ENCODE measurements at regions not wholly inside any gene's neighbourhood (a gene's known extent, or its start where the extent isn't known, plus 50 kb on each side); places are given as distances from the start of the nearest gene placed in this dataset.

DNA sequence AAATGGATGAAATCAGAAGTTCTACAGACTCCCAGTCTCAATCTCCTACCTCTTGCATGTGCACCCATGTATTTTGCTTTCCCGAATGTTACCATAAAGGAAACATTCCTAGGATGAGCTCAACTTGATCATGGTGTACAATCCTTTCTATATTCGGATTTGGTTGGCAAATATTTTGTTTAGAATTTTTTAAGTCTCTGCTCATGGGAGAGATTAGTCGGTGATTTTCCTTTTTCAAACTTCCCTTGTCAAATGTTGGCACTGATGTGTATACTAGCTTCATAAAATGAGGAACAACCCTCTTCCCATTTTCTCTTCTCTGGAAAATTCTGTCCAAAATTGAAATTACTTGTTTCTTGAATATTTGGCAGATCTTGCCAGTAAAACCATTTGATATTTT lies 317.6 kb upstream of the RASGRP1 start:
- no peak for DNase-seq (ENCODE audit: low spot score)

DNA sequence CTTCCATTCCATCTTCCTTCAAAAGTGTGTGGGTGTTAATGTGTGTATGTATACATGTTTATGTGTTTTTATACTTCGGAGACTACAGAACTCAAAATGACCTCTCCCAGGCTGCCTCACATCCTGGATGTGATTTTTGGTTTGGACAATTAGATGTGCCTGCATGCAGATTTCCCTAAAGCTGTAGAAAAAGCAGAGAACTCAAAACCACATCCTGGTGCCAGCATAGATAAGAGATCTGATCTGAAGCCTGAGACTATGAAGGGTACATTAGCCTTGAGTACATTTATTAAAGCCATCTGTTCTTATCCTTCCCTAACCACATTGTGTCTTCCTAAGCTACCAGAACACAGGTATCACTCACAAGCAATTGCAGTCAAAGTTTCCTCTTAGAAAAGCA lies 319.4 kb upstream of the RASGRP1 start:
- DNase-seq (ENCODE audit: low spot score) = no peak

DNA sequence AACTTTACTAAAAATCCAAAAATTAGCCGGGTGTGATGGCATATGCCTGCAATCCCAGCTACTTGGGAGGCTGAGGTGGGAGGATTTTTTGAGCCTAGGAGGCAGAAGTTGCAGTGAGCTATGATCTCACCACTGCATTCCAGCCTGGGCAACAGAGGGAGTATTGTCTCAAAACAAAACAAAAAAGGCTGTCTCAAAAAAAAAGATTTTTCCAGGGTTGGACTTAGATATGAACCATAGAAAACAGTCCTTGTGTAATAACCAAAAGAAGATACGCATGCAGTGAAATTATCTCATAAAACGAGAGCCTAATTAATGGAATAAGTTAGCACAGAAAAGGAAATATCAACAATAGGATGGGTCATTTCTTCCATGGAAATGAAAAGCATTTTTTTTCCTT lies 320.4 kb upstream of the RASGRP1 start:
- no peak for DNase-seq (ENCODE audit: low spot score)

DNA sequence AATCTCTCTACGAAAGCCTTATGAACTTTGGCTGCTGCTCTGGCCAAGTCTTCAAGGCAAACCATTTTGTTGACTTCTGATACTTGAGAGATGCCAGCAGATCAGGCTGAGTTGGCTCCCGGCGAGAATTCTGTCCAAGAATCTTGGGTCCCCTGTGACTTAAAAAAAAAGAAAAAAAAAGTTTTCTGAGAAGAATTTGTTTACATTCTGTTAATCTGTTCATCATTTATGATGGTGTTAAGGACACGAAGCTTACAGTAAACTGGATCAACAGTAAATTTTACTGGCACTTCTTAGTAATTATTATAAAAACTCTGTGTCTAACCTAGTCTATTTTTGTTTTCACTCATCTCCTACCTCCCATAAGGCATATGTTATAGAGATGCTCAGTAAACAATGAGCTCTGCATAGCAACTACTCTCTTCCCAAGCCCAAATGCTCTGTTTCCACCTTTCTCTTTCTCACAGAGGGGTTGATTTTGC lies 320.9 kb upstream of the RASGRP1 start:
- no peak for DNase-seq (ENCODE audit: low spot score)

DNA sequence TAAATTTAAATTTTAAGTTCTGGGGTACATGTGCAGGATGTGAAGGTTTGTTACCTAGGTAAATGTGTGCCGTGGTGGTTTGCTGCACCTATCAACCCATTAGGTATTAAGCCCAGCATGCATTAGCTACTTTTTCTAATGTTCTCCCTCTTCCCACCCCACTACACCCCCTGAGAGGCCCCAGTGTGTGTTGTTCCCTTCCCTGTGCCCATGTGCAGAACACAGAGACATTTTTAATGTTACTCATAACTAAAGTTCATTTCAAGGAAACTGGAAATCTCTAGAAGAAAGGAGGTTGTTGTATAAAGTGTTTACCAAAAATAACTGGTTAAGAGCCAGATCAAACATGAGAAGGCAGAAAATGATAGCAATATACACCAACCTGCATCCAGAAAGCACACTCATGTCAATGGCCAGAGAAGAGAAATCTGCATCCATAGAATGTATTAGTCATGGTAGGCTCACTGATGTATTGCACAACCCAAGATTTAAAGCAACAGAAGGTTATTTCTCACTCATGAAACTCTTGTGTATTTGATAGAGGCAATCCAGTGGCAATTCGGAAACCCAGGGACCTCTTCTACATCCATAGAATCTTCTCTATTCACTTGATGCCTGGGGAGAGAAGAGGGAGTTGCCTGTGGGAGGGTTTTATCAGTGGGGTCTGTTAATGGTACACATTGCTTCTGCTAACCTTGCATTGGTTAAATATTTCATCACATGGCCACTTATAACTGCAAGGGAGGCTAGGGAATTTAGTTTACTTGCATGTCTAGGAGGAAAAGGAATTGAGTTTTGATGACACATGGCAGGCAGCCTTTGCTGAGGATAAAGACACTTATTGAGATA lies 321.9 kb upstream of the RASGRP1 start:
- DNase-seq (ENCODE audit: low spot score) = no peak

DNA sequence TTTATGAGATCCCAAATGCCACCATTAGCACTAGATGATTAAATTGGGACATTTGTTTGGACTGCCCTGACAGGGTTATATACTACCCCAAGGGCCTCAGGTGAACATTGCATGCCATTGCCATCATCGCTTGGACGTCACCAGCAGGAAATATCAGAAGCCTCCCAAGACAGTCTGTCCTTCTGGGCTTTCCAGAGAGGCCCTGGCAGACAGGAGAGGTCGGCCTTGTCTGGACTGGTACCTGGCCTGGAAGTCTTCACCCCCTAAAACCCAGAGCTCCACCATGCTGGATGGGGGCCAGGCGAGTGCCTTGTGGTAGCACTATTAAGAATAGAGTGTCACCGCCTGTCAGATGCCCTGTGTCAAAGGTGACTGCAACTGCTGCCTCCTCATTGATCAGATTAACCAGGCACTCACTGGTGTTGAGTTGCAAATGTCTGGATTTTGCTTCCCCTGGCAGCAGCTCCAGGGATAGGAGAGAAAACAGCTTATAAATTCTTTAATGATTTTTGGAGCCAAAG lies 324.1 kb upstream of the RASGRP1 start:
- DNase-seq (ENCODE audit: low spot score) = no peak

DNA sequence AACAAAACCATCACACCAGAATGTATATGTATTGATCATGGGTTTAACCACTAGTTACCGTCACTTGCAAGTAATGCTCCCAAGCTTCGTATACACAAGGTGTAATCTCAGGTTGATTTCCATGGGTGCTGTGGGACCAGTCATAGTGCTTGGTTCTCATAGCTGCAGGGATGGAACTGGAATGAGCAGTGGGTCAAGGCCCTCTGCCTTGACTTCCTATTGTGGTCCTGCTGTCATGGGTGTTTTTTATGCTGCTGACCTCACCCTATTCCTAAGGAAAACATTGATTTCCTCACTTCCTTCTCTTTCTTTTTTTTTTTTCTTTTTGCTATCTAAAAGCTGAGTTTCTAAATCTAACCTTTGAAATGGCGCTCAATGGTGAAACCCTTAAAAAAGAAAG lies 325.6 kb upstream of the RASGRP1 start:
- DNase-seq (ENCODE audit: low spot score) = no peak

DNA sequence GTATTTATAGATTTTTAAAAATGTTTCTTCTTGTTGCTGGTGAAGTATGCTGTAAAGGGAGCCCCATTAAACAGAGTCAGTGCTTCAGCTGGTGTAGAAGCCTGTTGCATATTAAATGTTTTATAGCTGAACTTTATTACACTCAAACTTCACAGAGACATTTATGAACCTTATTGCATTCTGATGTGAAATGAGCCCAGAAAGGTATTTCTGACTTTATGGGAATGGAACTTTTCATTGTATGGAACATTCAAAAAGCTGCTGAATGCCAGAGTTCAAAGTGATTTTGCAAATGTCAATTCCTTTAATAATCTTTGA lies 329.3 kb upstream of the RASGRP1 start:
- DNase-seq (ENCODE audit: low spot score) = no peak

DNA sequence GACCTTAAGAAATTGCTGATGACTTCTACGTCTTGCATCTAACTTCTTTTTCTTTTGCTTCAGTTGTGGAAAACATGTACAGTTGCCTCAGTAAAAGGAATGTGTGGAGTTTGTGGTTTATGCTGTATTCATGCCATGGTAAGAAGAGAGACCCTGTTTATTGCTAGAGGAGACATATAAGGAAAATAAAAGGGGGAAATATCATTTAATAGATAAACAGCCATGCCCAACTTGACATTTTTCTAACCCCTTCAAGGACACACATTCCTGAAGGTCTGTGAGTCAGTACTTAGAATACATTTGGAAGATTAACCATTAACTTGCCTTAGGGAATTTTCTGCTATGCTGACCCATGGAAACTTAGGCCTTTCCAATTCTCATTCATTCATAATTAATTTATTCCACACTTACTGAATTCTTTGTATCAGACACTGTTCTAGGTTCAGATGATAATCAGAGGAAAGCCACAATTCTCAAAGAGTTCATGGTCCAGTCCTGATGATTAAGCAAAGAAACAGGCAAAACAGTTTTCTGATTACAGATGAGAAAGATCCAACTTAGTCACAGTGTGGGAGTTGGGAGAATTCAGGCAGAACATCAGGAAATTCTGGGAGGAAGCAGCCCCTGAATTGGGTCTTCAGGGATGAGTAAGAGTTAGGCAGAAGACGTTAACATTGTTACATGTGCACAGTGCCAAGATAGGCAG lies 329.8 kb upstream of the RASGRP1 start:
- no peak for DNase-seq (ENCODE audit: low spot score)

DNA sequence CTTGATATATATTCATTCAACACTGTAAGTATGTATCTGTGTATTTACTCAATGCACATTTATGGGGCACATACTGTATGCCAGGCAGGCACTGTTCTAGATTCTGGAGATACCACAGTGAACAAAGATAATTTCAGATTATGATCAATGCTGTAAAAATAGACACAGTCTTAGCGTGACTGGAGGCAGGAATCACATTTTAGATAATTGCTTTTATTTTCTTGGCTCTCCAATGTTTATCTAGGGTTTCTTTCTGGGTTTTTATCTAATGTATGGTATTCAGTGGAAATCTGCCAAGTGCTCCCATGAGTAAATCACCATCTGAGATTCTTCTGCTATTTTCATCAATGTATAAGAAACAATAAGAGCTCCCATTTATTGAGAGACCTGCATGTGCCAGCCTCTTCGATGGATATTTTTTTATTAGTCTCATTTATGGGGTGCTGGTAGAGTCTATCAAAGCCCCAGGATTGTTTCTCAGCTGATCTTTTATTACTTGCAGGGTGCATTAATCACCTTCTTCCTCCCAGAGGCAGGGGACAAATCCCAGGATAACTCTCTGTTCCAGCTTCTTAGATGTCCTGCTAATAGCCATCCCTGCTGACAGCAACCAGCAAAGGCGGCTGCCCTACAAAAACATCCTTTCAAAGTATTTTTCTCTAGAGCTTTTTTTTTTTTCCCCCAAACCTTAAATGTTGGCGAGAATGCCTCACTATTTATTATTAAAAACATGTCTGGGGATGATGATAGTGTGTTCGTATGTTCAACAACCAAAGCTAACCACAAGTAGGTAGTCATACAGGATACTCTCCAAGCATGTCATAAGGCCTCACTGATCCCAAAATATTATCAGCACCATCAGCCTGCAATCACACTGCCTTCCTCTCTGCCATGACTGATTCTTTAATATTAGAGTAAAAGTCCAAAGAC lies 331.0 kb upstream of the RASGRP1 start:
- DNase-seq (ENCODE audit: low spot score) = no peak

DNA sequence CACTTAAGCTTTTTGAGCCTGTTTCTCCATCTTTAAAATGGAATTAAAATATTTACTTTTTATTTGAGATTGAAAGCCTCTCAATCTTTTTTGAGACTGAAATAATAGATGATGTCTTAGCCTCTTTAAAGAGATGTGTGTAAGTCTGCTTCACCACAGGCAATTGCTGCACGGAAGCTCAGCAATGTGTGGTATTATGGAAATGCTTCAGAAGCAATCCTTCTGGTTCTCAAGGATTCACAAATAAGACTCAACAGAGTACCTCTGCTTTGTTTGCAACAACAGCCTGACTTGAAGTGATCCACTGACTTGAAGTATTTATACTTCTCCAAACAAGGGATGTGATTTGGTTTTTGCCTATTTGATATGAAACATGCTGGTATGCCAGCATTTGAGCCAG lies 332.0 kb upstream of the RASGRP1 start:
- DNase-seq (ENCODE audit: low spot score) = no peak

DNA sequence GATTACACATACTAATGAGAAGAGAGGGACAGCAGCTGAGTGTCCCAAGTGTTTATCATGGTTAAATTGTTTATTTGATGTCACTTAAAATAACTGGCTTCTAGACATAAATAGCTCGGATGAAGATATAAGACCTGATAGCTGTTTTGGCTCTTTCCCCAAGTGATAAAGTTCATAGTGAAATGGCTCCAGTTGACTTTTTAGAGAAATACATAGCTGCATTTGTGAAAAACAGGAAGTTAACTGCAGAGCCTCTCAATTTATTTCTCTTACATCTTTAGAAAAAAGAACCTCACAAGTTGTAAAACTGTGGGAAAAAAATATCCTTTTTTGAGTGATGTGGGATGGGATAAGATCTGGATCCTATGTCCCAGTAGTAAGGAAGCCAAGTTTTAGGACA lies 332.9 kb upstream of the RASGRP1 start:
- no peak for DNase-seq (ENCODE audit: low spot score)

DNA sequence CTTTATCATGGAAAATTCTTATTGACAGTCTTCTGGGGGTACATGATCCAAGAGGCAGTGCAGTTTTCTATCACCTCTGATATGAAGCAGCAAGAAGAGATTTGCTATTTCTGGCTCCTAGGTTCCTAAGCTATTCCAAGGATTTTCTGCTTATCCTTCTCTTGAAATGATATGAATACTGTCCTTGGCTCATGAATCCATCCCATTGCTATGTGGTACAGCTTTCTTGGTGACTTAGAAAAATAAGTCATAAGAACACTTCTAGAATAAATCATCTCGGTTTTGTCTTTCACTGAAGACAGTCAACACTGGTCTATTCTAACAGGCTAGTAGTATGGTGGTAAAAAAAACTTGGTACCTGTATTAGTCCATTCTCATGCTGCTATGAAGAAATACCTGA lies 333.6 kb upstream of the RASGRP1 start:
- no peak for DNase-seq (ENCODE audit: low spot score)

DNA sequence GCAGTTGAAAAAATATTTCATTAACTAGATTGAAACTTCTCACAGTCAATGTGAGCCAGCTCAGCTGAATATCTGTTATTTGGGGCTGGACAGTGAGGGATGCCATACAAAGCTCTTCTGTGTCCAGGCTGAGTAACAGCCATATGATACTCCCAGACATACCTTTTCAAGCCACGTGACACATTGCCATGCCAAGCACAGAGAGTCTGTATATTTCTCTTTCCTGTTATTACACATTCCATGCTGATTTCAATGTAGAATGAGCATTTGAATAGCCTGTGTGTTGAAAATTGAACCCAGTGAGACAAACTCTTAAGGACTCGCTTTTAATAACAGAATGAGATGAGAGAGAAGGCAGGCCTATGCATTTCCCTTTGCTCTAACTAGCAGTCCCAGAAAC lies 334.7 kb upstream of the RASGRP1 start:
- no peak for DNase-seq (ENCODE audit: low spot score)

DNA sequence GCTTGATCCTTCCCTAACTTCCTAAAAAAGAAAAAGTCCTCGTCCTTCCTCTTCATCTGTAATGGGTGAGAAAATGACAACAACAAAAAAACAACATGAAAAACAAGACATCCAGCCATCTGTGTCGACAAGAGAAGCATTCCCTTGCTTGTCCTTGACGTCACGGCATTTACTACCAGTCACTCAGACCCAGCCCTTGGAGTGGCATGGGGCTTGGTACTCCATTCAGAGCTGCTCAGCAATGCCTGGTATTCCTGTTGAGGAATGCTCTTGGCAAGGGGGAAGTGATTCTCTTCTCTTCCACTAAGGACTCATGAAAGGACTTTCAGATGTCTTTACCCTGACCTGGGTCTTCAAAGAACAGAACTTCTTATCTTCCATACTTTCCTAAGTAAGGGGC lies 339.7 kb upstream of the RASGRP1 start:
- DNase-seq (ENCODE audit: low spot score) = no peak

DNA sequence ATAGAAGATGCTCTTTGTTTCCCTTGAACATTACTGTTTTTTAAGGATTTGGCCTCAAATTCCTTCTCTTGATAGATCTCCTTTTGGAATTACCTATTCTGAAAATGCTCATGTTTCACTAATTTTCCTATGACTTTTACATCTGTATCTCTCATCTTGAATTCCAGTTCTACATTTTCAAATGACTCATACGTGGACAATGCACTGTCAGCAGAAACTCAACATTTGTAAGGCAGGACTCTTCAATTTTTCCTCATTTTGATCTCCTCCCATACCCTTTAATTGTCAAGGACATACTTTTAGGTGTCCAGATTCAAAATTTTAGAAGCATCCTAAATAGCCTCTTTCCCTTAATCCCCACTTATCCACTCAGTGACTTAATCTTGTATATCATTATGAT lies 341.0 kb upstream of the RASGRP1 start:
- DNase-seq (ENCODE audit: low spot score) = no peak

DNA sequence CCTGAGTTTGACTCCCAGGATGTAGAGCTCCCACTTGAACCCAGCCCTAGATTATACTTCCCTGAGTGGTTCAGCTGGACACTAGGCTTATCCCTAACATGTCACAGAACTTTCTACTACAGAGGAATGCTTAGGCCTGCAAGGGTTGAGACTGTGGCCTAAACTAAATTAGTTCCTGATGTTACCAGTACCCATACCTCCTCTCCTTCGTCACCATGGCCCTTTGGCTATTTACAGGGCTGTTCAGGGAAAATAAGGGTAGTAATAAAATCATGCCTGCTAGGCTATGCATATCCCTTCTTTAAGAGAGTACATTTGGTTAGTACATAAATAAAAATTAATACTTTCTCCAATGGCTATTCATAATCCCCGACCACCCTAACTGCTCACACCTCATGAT lies 356.4 kb upstream of the RASGRP1 start:
- no peak for DNase-seq (ENCODE audit: low spot score)

DNA sequence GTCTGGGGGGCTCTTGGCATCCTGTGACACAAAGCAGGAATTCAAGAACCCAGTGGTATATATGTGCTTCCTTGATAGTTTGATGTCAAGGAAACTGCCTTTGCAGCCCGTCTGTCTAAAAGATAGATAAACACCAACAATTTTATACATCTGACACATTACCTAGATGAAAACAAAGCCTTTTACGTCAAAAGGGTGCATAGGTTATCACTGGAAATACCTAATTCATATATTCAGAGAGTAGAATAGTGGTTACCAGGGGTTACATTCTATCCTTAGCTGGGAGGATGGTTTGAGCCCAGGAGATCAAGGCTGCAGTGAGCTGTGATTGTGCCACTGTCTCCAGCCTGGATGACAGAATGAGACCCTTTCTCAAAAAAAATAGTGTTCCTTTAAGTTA lies 356.9 kb upstream of the RASGRP1 start:
- DNase-seq (ENCODE audit: low spot score) = no peak

DNA sequence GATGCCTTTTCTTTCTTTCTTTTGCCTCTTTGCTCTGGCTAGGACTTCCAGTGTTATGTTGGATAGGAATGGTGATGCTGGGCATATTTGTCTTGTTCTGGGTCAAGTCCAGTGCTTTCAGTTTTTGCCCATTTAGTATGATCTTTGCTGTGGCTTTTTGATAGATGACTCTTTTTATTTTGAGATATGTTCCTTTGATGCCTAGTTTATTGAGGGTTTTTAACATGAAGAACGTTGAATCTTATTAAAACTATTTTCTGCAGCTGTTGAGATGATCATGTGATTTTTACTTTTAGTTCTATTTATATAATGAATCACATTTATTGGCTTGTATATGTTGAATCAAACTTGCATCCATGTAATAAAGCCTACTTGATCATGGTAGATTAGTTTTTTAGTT lies 363.8 kb upstream of the RASGRP1 start:
- no peak for DNase-seq (ENCODE audit: low spot score)

DNA sequence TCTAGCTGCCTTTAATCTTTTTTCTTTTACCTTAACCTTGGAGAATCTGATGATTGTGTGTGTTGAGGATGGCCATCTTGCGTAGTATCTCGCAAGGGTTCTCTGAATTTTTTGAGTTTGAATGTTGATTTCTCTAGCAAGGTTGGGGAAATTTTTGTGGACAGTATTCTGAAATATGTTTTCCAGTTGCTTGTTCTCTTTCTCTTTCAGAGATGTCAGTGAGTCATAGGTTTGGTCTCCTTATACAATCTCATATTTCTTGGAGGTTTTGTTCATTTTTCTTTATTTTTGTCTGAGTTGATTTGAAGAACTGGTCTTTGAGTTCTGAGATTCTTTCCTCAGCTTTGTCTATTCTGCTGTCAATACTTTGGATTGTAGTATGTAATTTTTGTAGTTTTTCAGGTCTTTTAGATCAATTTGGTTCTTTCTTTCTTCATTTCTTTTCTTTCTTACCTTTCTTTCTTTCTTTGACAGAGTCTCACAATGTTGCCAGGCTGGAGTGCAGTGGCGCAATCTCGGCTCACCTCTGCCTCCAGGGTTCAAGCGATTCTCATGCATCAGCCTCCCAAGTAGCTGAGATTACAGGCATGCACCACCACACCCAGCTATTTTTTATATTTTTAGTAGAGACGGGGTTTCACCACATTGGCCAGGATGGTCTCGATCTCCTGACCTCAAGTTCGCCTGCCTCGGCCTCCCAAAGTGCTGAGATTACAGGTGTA lies 366.4 kb upstream of the RASGRP1 start:
- DNase-seq (ENCODE audit: low spot score) = no peak

DNA sequence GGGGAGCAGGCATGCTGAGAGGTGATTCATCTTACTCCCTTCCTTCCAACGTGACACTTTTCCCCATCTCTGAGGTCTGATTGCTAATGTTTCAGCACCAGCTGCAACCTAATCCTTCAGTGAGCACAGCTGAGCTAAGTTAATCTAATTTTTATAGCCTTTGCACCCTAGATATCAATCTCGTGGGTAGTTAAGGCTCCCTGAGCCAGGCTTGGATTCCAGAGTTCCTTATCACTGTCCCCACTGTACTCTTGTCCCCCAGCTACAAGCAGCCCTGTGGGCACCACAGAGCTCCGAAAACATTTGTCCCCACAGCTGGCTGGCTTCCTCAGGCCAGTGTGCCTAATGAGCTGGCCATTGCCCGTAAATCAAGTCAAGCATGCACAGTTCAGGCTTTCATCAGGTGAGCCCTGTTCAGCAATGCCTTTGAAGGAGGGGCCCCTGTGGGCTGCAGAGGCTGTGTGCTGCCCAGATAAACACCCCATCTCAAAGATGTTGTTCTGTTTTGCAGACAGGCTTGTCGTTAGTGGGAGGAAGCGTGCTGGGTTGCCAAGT lies 376.9 kb upstream of the RASGRP1 start:
- DNase-seq (ENCODE audit: low spot score) = no peak
